HG03103 (cell line): ENCODE measurements at regions not wholly inside any gene's neighbourhood (a gene's known extent, or its start where the extent isn't known, plus 50 kb on each side); places are given as distances from the start of the nearest gene placed in this dataset.
"Not testable (repeated sequence)": the region's sequence is repeated elsewhere in the genome, so short reads cannot be mapped to it uniquely, and the experiment has no call there.

Experiments
- ATAC-seq: cut with Tn5 transposase; IDR thresholded peaks from one replicate; pipeline ENCODE4 v1.9.1; 2021; ENCODE audit warnings: low read depth; ENCODE audit not compliant: unreplicated experiment

DNA sequence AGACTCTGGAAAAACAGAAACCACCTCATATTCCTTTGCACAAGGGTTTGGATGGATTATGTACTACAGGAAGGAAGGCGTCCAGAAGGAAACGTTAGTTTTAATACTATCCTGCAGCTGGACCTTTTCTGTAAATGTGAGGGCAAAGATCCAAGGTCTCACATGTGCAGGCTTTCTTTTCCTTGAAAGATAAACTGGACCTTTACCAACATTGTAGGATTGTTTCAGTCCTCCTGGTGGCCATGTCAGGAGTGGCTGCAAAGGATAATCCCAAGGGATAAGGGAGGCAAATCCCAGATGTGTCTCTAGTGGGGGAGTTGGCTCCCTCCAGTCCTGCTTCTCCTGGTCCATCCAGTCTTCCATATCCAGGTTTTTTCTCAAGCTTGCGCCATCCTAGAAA lies 397.5 kb downstream of the HTR1A start:
- ATAC-seq, result no peak

DNA sequence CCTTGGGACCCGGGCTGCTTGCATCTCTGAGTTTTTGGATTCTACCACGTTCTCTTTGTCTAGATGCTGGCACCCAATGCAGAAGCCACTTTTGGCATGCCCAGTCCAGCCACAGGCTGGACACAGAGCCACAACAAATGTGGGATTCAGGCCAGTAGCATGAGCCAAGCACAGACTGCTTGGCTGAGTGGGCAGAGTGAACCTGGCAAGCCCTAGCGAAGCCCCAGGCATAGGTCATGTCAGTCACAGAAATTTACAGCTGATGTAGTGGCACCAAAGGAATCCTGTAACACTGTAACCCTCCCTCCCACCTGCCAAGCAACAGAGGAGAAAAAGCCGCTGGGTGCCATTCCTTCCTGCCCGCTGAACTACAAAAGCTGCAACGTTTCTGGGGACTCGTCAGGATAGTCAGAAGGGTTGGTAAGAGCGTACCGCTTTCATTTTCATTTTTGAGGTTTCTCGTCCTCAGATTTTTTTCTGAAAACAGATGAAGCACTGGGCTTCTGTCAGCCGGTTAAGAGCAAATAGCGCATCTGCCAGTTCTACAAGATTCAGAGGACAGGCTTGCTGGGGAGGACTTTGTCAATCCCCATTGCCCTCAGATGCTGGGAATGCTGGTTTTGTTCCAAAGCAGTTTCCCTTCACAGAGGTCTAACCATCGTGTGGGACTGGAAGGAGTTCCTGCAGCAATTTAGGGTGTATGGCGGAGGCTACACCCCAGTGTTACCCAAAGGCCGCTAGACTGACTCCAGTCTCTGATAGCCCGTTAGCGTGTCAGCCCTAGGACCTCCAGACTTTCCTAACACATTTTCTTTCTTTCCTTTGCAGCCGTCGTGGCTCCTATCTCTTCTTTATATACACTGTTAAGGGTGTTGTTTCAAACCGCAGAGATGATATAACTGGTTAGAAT lies 399.0 kb downstream of the HTR1A start:
- no peak for ATAC-seq

DNA sequence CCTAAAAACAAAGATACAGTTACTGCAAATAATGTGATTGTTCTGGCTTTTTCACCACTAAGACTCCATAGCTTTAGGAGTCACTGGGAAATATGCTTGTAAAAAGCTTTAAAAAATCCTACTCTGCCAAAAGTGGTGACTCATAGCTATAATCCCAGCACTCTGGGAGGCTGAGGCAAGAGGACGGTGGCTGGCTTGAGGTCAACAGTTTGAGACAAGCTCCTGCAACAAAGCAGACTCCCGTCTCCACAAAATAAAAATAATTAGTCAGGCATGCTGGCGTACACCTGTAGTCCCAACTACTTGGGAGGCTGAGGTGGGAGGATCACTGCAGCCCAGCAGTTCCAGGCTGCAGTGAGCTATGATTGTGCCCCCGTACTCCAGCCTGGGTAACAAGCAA lies 406.4 kb downstream of the HTR1A start:
- ATAC-seq, result no peak

DNA sequence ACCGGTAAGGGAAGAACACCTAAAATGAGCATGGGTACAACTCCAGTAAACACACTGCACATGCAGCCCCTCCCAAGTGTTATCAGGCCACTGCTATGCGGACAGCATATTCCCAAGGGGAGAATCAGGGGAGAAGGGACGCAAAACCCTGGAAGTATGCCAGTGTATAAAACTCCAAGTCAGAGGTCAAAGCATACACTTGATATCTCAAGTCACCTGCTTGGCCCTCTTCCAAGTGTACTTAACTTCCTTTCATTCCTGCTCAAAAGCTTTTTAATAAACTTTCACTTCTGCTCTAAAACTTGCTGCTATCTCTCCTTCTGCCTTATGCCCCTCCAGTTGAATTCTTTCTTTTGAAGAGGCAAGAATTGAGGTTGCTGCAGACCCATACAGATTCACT lies 408.1 kb downstream of the HTR1A start:
- ATAC-seq, result no peak

DNA sequence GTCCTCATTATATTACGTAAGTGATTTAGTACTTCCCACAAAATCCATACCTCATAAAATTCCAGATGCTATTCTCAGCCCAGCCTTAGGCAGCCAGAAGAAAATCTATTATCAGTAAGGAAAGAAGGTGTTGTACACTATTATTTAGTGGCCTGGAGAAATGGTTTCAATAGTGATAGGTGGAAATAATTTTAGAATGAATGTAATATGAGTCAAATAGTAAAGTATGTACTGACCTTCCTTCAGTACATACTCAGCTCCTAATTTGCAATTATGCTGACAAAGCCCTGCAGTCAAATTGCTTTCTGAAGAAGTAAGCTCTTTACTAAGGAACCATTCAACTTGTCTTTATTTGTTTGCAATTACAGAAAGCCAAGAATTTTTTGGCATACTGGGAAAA lies 409.2 kb downstream of the HTR1A start:
- ATAC-seq, result no peak

DNA sequence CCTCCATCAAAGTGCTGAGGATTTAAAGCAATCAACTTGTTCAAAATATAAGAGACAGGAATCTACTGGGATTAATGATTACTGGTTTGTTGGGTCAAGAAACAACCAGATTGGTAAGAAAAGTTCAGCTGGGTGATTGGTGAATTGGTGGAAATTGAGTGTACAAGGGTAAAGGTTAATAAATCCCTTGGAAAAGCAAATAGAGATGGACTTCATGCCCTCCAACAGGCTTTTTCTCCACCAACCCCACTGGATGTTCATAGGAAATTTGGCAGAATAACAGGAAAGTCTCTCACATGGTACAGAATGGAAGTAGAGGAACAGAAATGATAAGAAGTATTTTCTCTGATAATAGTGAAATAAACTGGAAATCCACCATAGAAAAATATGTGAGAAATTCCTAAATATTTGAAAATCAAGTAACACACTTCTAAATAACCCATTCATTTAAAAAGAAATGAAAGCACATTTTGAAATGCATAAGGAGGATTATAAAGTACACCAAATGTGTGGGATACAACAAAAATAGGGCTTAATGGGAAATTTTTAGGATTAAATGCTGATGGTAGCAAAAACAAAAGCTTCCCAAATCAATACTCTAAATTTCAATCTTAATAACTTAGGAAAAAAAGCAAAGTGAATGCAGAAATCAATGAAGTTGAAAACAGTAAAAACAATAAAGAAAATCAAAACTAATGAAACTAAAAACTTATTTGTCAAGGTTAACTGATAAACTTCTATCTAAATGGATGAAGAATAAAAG lies 426.2 kb downstream of the HTR1A start:
- no peak for ATAC-seq

DNA sequence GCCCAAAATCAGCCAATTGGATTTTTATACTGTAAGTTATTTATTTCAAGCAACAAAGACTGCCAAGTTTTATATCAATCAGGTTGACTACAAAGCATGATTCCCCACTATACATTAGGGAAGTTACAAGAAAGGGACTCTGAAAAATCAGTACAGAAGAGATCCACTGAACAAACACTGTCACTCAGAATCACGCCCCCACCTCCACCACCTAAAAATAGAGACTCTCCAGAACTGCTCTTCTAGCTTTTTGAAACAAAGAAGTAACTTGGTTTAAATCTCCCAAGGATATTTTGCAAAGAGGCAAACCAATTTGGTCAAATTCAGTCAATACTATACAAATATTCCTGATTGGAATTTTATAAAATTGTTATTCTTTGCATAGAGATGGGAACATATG lies 438.0 kb downstream of the HTR1A start:
- no peak for ATAC-seq

DNA sequence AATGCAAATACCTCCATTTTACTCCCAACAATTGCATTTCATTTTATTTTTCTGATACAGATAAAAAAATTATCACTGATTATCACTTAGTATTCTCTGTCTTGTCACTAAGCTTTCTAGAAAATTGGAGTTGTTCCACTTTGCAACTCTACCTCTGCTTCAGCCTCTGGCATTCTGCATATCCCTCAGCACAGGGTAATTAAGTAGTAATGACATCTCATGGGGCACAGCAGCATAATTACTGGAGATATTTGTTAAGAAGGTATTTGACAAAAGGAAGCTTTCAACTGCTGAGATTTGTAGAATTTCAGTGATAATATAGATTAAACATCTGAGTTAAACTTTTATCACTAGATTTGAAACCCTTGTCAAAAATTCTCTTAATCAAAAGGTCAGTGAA lies 446.2 kb downstream of the HTR1A start:
- ATAC-seq, result no peak

DNA sequence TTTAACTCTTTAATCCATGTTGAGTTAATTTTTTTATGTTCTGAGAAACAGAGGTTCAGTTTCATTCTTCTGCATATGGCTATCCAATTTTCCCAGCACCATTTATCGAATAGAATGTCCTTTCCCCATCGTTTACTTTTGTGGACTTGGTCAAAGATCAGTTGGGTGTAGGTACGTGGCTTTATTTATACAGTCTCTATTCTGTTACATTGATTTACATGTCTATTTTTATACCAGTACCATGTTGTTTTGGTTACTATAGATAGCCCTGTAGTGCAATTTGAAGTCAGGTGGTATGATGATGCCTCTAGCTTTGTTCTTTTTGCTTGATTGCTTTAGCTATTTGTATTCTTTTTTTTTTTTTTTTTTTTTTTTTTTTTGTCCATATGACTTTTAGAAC lies 462.0 kb downstream of the HTR1A start:
- ATAC-seq, result no peak

DNA sequence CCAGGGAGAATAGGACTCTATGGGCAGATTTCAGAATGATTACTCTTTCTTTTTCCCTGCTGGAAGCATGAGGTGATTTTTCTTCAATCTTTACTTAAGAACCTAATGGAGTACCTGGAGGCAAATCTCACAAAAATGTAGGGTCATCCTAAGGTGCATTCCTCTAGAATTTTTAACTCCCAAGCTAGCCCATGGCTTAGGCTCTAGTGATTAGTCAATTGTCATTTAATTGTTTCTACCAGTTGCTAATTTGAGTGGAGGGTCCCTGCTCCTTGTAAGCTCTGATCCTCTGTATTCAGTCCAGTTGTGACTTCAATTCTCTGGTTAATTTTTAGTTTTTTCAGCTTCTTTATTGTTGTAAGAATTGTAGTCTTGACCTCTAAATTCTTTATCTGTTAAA lies 467.0 kb downstream of the HTR1A start:
- no peak for ATAC-seq

DNA sequence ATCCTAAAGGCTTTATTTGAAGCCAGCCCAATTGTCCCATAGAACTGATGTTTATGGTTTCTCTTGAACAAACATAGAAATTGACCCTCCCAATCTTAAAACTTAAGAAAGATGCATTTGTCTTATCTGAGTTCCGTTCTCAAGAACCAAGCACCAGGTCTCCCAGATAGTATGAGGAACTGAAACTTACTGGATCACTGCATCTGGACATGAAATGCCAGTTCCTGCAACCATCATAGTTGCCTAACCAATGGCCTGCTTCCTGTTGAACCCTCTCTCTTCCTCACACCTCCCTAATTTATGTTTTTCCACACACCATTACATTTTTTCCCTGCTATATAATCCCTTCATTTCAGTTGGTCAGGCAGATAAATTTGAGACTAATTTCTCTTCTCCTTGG lies 478.9 kb downstream of the HTR1A start:
- ATAC-seq, result no peak

DNA sequence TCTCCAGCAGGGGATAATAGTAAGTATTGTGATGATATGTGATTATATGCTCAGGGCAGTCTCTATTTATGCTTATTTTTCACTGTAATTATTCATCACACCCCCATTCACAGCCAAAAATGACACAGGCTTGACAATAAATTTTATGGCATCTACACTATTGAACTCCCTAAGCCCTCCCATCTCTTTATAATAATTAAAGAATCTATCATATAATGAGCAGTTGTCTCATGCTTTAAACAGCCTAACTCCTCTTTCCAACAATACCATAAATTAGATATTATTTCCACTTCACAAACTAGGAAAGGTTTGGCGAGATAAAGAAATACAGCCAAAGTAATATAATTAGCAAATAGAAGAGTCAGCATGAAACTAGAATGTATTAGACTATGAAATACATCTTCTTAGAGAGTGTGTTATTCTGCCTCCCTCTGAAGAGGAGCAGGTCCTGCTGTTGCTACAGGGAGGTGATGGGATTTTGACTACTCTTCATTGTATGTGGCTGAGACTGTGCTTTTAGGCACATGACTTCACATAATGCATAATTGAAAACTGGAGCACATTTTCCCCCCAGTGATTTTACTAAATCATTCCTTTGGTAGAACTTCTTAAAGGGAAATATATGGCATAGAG lies 488.8 kb downstream of the HTR1A start:
- no peak for ATAC-seq

DNA sequence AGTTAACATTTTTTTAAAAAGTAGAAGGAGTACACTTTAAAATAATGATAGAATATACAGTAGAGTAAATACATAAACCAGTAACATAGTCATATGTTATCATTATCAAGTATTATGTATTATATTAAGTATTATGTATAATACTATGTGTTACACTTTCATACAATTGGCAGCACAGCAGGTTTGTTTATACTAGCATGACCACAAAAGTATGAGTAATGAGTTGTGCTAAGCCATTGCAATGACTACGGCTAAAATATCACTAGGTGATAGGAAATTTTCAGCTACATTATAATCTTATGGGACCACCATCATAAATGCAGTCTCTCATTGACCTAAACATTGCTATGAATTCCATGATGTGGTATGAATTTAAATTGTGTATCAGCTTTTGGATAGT lies 506.0 kb downstream of the HTR1A start:
- no peak for ATAC-seq

DNA sequence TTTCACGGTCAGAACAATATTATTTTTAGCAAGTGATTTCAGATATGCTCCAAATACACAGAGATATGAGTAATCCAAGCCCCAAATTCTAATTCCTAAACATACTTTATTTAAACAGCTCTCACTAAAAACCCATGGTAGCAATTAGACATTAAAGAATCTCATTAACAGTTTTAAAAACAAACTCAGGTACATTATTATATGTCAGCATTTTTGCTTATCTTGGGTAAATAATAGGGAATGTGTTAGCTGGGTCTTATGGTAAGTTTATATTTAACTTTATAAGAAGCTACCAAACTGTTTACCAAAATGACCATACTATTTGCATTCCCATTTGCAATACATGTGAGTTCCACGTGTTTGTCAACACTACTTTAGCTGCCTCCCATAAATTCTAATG lies 511.1 kb downstream of the HTR1A start:
- ATAC-seq, result no peak

DNA sequence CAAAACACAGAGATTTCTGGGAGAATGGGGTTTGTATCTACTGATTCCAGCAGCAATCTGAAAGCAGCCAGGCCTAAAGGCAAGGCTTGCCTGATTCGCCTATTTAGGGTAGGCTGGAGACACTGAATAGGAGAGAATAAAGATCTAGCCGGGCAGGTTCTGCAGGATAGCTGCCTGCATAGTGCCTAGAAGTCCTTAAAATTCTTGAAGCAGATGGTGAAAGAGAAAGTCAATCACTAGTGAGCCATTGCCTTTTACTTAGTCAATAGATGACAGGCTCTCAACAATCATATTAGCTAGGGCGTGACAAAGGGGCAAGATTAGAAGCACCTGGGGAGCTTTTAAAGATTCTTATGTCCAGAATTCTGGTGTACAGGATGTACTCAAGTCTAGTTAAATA lies 522.7 kb downstream of the HTR1A start:
- no peak for ATAC-seq

DNA sequence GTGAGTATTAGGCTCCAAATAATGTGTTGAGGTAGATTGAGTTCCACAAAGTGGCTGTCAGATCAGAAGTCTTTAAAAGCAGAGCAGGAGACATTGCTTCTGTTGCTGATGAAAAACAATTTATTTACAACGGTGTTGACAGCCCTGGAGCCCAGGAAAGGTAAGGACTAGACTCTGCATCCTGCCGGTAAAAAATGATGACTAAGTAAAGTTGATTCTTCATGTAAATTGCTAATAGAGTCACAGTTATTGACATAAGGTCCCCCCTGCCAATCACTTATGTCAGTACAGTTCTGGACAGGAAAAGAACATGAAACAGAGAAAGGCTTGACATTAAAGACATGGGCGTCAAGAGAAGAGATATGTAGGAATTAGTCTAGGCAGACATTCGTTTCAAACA lies 552.5 kb downstream of the HTR1A start:
- ATAC-seq, result no peak

DNA sequence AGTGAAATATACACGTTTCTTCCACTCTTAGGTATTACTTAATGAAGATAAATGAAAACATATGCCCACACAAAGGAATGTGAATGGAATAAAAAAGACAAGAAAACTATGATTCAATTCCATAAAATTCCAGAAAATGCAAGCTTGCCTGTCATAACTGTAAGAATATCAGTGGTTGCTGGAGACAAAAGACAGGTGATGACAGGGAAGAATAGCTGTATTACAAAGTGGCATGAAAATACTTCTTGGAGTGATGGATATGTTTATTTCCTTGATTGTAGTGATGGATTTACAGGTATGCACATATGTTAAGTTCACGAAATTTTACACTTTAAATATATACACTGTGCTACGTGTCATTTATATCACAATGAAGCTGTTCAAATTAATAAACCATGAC lies 553.3 kb downstream of the HTR1A start:
- no peak for ATAC-seq

DNA sequence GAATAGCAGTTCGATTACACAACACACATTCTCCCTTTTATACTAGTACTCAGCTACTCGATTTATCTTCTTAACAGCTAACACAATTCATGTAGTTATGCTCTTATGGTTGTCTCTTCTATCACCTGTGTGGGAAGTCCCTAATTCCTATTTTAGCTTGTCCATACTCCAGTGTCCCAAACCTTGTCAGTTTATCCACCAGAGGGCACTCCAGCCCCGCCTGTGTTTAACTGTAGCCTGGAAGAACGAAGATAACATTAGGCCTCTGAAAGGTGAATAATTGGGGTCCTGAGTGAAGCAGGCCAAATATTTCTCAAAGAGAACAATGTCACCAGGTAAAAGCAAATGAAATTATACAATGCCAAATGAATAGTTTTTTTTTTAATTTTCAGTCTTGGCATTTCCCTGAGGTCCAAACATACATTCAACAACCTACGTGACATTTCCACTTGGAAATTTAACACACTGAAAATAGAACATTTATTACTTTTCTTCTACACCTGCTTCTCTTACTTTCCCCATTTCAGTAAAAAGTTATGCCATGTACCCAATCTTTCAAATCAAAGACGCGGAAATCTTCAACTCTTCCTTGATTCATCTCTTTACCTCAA lies 560.7 kb downstream of the HTR1A start:
- no peak for ATAC-seq

DNA sequence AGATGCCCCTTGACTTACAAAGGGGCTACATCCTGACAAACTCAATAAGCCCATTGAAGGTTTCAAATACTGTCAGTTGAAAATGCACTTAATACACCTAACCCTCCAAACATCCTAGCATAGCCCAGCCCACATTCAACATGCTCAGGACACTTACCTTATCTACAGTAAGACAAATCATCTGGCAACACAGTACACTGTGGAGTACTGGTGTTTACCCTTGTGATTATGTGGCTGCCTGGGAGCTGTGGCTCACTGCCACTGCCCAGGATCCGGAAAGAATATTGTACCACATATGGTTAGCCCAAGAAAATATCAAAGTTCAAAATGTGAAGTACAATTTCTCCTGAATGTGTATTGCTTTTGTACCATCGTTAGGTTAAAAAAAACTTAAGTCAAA lies 562.2 kb downstream of the HTR1A start:
- ATAC-seq, result no peak

DNA sequence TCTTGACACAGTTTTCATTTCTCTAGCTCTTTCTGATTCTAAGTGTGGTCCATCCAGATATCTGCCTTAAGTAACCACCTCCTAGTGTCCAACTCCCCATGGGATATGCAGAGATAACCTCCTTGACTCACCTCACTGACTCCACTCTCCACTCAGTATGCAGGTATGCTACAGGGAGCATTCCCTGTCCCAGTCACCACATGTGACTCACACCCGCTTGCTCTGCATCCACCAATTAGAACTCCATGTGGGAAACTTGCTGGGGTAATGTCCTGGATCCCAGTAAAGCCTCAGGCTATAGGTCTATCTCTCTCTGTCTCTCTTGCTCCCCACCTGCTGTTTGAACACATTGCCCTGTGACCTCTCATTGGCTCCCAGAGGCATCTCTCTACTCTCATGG lies 563.9 kb downstream of the HTR1A start:
- no peak for ATAC-seq

DNA sequence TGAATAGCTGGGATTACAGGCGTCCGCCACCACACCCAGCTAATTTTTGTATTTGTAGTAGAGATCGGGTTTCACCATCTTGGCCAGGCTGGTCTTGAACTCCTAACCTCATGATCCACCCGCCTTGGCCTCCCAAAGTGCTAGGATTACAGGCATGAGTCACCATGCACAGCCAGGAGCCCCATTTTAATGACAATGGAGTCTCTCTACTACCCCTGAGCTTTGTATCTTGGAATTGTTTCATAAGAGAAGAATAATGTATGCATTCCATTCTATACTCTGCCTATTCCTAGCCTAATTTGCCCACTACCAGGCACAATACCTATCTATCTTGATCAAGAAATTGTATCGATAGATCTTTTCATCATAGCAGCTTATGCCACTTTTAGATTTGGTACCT lies 574.1 kb downstream of the HTR1A start:
- not testable (repeated sequence) for ATAC-seq
